ENCODE measurements at regions not wholly inside any gene's neighbourhood (a gene's known extent, or its start where the extent isn't known, plus 50 kb on each side); places are given as distances from the start of the nearest gene placed in this dataset.

DNA sequence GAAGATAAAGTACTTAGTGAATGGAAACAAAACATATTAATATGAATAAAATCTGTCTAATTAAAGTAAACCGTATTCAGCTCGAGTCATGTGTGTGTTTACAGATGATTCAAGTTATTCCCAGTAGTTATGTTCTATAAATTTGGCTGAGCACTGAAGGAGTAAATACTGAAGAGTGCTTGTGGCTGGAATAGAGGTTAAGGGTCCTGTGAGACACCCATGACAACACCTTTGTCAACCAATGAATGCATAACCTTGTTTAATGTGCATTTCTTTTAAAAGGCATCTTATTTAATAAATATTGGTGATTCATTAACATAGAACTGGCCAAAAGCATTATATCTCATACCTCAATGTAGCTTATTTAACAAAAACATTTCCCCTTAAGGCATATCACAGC is 577.8 kb upstream of the SLITRK5 start:
- Histone ChIP-seq H3K4me1 (no peaks in the 10 kb centered on the region), H3K9me3 (no peaks in the 10 kb centered on the region), H3K27me3 (no peaks in the 10 kb centered on the region), H3K4me3 (no peak overlapping the region), H3K36me3 (no peaks in the 10 kb centered on the region), H3K27ac (no peak overlapping the region)
- intact Hi-C loops (cut with DNase I; ENCODE audit: low total_unique reads): no loop called here
- TF ChIP-seq POLR2A (IDR thresholded peaks at IDR 0.05) (no peak), POLR2AphosphoS5 (IDR thresholded peaks at IDR 0.05) (no peak), EP300 (IDR thresholded peaks at IDR 0.05) (no peak)
- TF ChIP-seq, protein P1, sequence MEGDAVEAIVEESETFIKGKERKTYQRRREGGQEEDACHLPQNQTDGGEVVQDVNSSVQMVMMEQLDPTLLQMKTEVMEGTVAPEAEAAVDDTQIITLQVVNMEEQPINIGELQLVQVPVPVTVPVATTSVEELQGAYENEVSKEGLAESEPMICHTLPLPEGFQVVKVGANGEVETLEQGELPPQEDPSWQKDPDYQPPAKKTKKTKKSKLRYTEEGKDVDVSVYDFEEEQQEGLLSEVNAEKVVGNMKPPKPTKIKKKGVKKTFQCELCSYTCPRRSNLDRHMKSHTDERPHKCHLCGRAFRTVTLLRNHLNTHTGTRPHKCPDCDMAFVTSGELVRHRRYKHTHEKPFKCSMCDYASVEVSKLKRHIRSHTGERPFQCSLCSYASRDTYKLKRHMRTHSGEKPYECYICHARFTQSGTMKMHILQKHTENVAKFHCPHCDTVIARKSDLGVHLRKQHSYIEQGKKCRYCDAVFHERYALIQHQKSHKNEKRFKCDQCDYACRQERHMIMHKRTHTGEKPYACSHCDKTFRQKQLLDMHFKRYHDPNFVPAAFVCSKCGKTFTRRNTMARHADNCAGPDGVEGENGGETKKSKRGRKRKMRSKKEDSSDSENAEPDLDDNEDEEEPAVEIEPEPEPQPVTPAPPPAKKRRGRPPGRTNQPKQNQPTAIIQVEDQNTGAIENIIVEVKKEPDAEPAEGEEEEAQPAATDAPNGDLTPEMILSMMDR (IDR thresholded peaks at IDR 0.05): no peak
- 61 to 80% (median 69%) methylated on average over 2 of the region's 2 CpGs for WGBS, 5 donors
- DNase-seq: no peak

DNA sequence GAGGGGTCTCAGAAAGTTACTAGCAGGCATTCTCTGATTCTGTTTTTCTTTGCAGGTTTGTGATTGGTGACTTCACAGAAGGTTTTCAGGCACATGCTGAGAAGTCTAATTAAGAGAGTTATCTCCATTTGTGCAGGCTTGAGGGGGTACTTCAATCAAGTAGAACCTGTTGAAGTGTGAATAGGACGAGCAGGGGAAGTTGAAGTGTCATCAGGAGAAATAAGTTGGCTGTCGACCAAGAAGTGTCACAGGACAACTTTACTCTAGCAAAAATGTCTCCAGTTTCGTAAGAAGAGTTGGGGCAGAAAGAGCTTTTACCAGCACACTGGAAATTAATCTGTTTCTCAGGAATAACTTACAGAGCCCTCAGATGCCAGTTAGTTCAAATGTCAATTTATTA is 576.5 kb upstream of the SLITRK5 start:
- H3K9me3 ChIP-seq: no peaks in the 10 kb centered on the region
- no peaks in the 10 kb centered on the region for H3K27me3 ChIP-seq
- H3K36me3 ChIP-seq: no peaks in the 10 kb centered on the region
- intact Hi-C loops (cut with DNase I; ENCODE audit: low total_unique reads): no loop called here
- TF ChIP-seq POLR2AphosphoS5 (IDR thresholded peaks at IDR 0.05) (no peak), EP300 (IDR thresholded peaks at IDR 0.05) (no peak), POLR2A (IDR thresholded peaks at IDR 0.05) (no peak)
- TF ChIP-seq, protein P1 (IDR thresholded peaks at IDR 0.05): no peak
- no peak overlapping the region for H3K27ac ChIP-seq
- H3K4me3 ChIP-seq: no peak overlapping the region
- WGBS, 5 donors: 18 to 28% (median 23%) methylated on average over 3 of the region's 3 CpGs
- no peaks in the 10 kb centered on the region for H3K4me1 ChIP-seq
- DNase-seq: no peak

DNA sequence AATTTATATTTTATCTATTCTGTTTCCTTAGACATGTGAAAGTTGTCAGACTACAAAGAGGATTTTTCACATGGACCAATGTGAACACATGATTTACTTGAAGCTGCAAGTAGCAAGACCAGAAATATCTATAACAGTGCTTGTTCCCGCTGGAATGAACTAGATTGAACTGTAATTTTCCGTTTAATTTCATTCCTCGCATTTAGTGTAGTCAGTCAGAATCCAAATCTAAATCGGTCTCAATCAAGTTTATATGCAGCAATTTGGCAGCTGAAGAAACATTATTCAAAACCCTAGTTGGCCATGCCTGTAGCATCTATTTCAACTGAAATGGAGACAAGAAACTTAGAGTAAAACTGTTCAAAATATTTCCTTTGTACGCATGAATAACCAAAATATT is 570.7 kb upstream of the SLITRK5 start:
- H3K27me3 ChIP-seq: no peaks in the 10 kb centered on the region
- H3K27ac ChIP-seq: no peak overlapping the region
- H3K36me3 ChIP-seq: no peaks in the 10 kb centered on the region
- H3K9me3 ChIP-seq: peaks cover 0 to 13% (median 0%) of the 10 kb centered on the region in 4 donors
- TF ChIP-seq, protein P1 (IDR thresholded peaks at IDR 0.05): no peak
- no peak for TF ChIP-seq EP300 (IDR thresholded peaks at IDR 0.05)
- TF ChIP-seq POLR2AphosphoS5 (IDR thresholded peaks at IDR 0.05): no peak
- no peak for TF ChIP-seq POLR2A (IDR thresholded peaks at IDR 0.05)
- intact Hi-C loops (cut with DNase I; ENCODE audit: low total_unique reads): no loop called here
- no peak for DNase-seq
- no peak overlapping the region for H3K4me3 ChIP-seq
- WGBS, 5 donors: 76 to 88% (median 87%) methylated on average over 5 of the region's 5 CpGs
- no peaks in the 10 kb centered on the region for H3K4me1 ChIP-seq

DNA sequence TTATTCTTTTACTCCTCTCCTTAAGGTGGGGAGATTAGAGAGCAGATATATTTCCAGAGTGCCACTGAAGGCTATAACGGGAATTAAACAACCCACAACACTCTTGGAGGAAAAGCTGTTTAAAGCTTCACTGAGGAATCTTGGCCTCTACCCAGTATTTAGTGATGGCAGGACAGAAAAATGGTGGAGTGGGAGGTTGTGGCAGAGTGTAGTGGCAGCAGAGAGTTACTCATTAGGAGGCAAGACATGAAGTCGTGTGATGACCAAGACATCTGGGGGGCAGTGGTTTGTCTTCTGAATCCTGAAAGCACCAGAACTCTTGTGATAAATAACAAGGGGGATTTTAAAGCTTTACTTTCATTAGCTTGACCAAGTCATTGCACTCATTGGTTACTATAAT is 563.5 kb upstream of the SLITRK5 start:
- Histone ChIP-seq H3K27me3 (no peaks in the 10 kb centered on the region), H3K4me1 (no peaks in the 10 kb centered on the region), H3K9me3 (peaks cover 0 to 9% (median 0%) of the 10 kb centered on the region in 4 donors), H3K4me3 (no peak overlapping the region), H3K27ac (no peak overlapping the region), H3K36me3 (no peaks in the 10 kb centered on the region)
- DNase-seq: no peak
- WGBS, 5 donors: 59 to 79% (median 72%) methylated on average over 2 of the region's 2 CpGs
- TF ChIP-seq POLR2A (IDR thresholded peaks at IDR 0.05) (no peak), POLR2AphosphoS5 (IDR thresholded peaks at IDR 0.05) (no peak), EP300 (IDR thresholded peaks at IDR 0.05) (no peak)
- TF ChIP-seq, protein P1 (IDR thresholded peaks at IDR 0.05): no peak
- intact Hi-C loops (cut with DNase I; ENCODE audit: low total_unique reads): no loop called here

All from stomach (tissue), 8 donors.